Esophagus muscularis mucosa (tissue), 4 donors: ENCODE measurements at regions not wholly inside any gene's neighbourhood (a gene's known extent, or its start where the extent isn't known, plus 50 kb on each side); places are given as distances from the start of the nearest gene placed in this dataset.

Source experiments
- DNase-seq: peaks from one replicate; pipeline ENCODE4 v3.0.0-alpha.2; 2017; ENCODE audit errors: extremely low spot score
- H3K27ac ChIP-seq, 4 donors: fragments of 200-600 bp; sonication (generic); replicated peaks in 1 of 4; 1 replicate in 3 of 4; 2 replicates in 1 of 4; pipeline ENCODE4 v1.5.1; 2016 to 2019; ENCODE audit warnings: mild to moderate bottlenecking in 1 of 4
- H3K27me3 ChIP-seq, 4 donors: fragments of 200-600 bp; sonication (generic); one replicate each; pipeline versions ENCODE4 v1.5.1 to v1.6.0; 2016 to 2019
- H3K36me3 ChIP-seq, 4 donors: fragments of 200-600 bp; sonication (generic); one replicate each; pipeline ENCODE4 v1.5.1; 2016 to 2019
- H3K4me1 ChIP-seq, 4 donors: fragments of 200-600 bp; sonication (generic); one replicate each; pipeline ENCODE4 v1.5.1; 2016 to 2019
- H3K4me3 ChIP-seq, 4 donors: fragments of 200-600 bp; sonication (generic); 1 replicate in 2 of 4; 2 replicates in 2 of 4; pipeline ENCODE4 v1.5.1; 2016 to 2019; ENCODE audit warnings: mild to moderate bottlenecking in 4 of 4, moderate library complexity in 1 of 4
- H3K9me3 ChIP-seq, 4 donors: fragments of 200-600 bp; sonication (generic); 1 replicate in 3 of 4; 2 replicates in 1 of 4; pipeline ENCODE4 v1.5.1; 2016 to 2019
- CTCF ChIP-seq, 3 experiments: fragments of 200-600 bp in 2 of 3; fragments of 450-650 bp in 1 of 3; sonication (generic) in 2 of 3; IDR thresholded peaks; one replicate each; pipeline ENCODE4 v1.5.1; 2017 to 2019; ENCODE audit warnings: antibody characterized with exemption in 3 of 3, mild to moderate bottlenecking in 2 of 3, moderate library complexity in 1 of 3
- EP300 ChIP-seq: sonication (generic); formaldehyde crosslinking; IDR thresholded peaks from one replicate; pipeline ENCODE4 v1.6.1; 2017; ENCODE audit warnings: antibody characterized with exemption
- POLR2A ChIP-seq: fragments of 450-650 bp; IDR thresholded peaks from one replicate; pipeline ENCODE4 v1.6.1; 2017; ENCODE audit warnings: antibody characterized with exemption, moderate library complexity, mild to moderate bottlenecking, low read depth
- POLR2AphosphoS5 ChIP-seq, 2 donors: sonication (generic); formaldehyde crosslinking; IDR thresholded peaks; one replicate each; pipeline ENCODE4 v1.6.1; 2017; ENCODE audit warnings: antibody characterized with exemption in 2 of 2
- WGBS: methylation state at CpG from one replicate; pipeline ENCODE4 v1.1.5; 2018; 5-methylcytosine and 5-hydroxymethylcytosine counted together
- intact Hi-C: fragments of 100-400 bp; cut with DNase I; formaldehyde crosslinking; loops from one replicate; pipeline ENCODE4 v1.15.1; 2023

GRCh38 chr15:93866948-93867347 lies 364.4 kb upstream of the MCTP2 start:
- Histone ChIP-seq H3K9me3 (no peaks in the 10 kb centered on the region), H3K36me3 (no peaks in the 10 kb centered on the region), H3K27me3 (no peaks in the 10 kb centered on the region), H3K4me1 (peaks cover 0 to 4% (median 0%) of the 10 kb centered on the region in 4 donors), H3K27ac (no peak overlapping the region), H3K4me3 (no peak overlapping the region)
- TF ChIP-seq POLR2AphosphoS5 (IDR thresholded peaks at IDR 0.05) (no peak), EP300 (no peak), CTCF (IDR thresholded peaks at IDR 0.05) (no peak), POLR2A (no peak)
- 80% methylated on average over 1 of the region's 1 CpG for WGBS
- intact Hi-C loops: no loop called here
- DNase-seq: no peak

GRCh38 chr15:93866476-93866875 lies 364.9 kb upstream of the MCTP2 start:
- TF ChIP-seq CTCF (IDR thresholded peaks at IDR 0.05) (no peak), POLR2A (no peak)
- H3K36me3 ChIP-seq: no peaks in the 10 kb centered on the region
- no peaks in the 10 kb centered on the region for H3K27me3 ChIP-seq
- intact Hi-C loops: no loop called here
- WGBS: 63% methylated on average over 6 of the region's 6 CpGs
- no peak overlapping the region for H3K27ac ChIP-seq
- no peak for DNase-seq
- H3K4me1 ChIP-seq: peaks cover 0 to 4% (median 0%) of the 10 kb centered on the region in 4 donors
- H3K9me3 ChIP-seq: no peaks in the 10 kb centered on the region
- no peak overlapping the region for H3K4me3 ChIP-seq

GRCh38 chr15:93865586-93865985 lies 365.8 kb upstream of the MCTP2 start:
- WGBS: 60% methylated on average over 4 of the region's 4 CpGs
- intact Hi-C loops: no loop called here
- TF ChIP-seq POLR2AphosphoS5 (IDR thresholded peaks at IDR 0.05): no peak
- no peak for TF ChIP-seq POLR2A
- no peak for TF ChIP-seq EP300
- TF ChIP-seq CTCF (IDR thresholded peaks at IDR 0.05): no peak

GRCh38 chr15:93862791-93863190 lies 368.6 kb upstream of the MCTP2 start:
- H3K27me3 ChIP-seq: no peaks in the 10 kb centered on the region
- TF ChIP-seq EP300: no peak
- peak in 1 of 2 donors; percentile 37 for TF ChIP-seq POLR2AphosphoS5 (IDR thresholded peaks at IDR 0.05)
- no peak overlapping the region for H3K4me3 ChIP-seq
- no peak for DNase-seq
- peak overlapping the region in 1 of 4 donors; percentile 26 for H3K27ac ChIP-seq
- WGBS: 74% methylated on average over 7 of the region's 7 CpGs
- H3K4me1 ChIP-seq: peaks cover 0 to 4% (median 0%) of the 10 kb centered on the region in 4 donors
- no peaks in the 10 kb centered on the region for H3K36me3 ChIP-seq
- intact Hi-C loops: no loop called here
- no peaks in the 10 kb centered on the region for H3K9me3 ChIP-seq

More at GRCh38 chr15:93865586-93865985, 365.8 kb upstream of the MCTP2 start:
- Histone ChIP-seq H3K4me1 (peaks cover 0 to 4% (median 0%) of the 10 kb centered on the region in 4 donors), H3K9me3 (no peaks in the 10 kb centered on the region), H3K36me3 (no peaks in the 10 kb centered on the region), H3K27me3 (no peaks in the 10 kb centered on the region), H3K27ac (no peak overlapping the region), H3K4me3 (no peak overlapping the region)
- DNase-seq: no peak

GRCh38 chr15:93861956-93862741 lies 369.2 kb upstream of the MCTP2 start:
- H3K27me3 ChIP-seq: no peaks in the 10 kb centered on the region
- no peak overlapping the region for H3K4me3 ChIP-seq
- TF ChIP-seq EP300 (no peak), CTCF (IDR thresholded peaks at IDR 0.05) (no peak), POLR2A (no peak), POLR2AphosphoS5 (IDR thresholded peaks at IDR 0.05) (no peak)
- H3K36me3 ChIP-seq: no peaks in the 10 kb centered on the region
- intact Hi-C loops: no loop called here
- H3K4me1 ChIP-seq: peaks cover 0 to 4% (median 0%) of the 10 kb centered on the region in 4 donors
- DNase-seq: no peak
- no peaks in the 10 kb centered on the region for H3K9me3 ChIP-seq
- H3K27ac ChIP-seq: peak overlapping the region in 3 of 4 donors; percentile 3 to 21 (median 21)
- 94% methylated on average over 5 of the region's 5 CpGs for WGBS
